Natural killer cell (primary cell): ENCODE measurements at regions not wholly inside any gene's neighbourhood (a gene's known extent, or its start where the extent isn't known, plus 50 kb on each side); places are given as distances from the start of the nearest gene placed in this dataset.

Experiments
- ATAC-seq, 3 donors: fragments of 150-1000 bp in 2 of 3; fragments of 200-7000 bp in 1 of 3; cut with Tn5 transposase; 1 replicate in 1 of 3; 2 replicates in 2 of 3; pipeline ENCODE4 v1.10.0; 2021; ENCODE audit warnings: mild to moderate bottlenecking in 2 of 3, moderate library complexity in 2 of 3
- DNase-seq, 2 donors: peaks; one replicate each; pipeline versions ENCODE4 v3.0.0 to v3.0.0-alpha.2; 2013 to 2021; ENCODE audit warnings: mixed read lengths in 1 of 2
- H3K27ac ChIP-seq: one replicate; pipeline ENCODE4 v1.5.1; 2013; ENCODE audit warnings: mild to moderate bottlenecking, low read length
- H3K27me3 ChIP-seq: one replicate; pipeline ENCODE4 v1.6.1; 2013; ENCODE audit warnings: low read length; ENCODE audit not compliant: control insufficient read depth, insufficient read depth
- H3K36me3 ChIP-seq: one replicate; pipeline ENCODE4 v1.6.1; 2013; ENCODE audit warnings: low read length; ENCODE audit not compliant: control insufficient read depth, insufficient read depth
- H3K4me1 ChIP-seq: one replicate; pipeline ENCODE4 v1.6.1; 2013; ENCODE audit warnings: low read length; ENCODE audit not compliant: control insufficient read depth, insufficient read depth
- H3K4me3 ChIP-seq: one replicate; pipeline ENCODE4 v1.5.1; 2013; ENCODE audit warnings: low read length
- H3K9me3 ChIP-seq: one replicate; pipeline ENCODE4 v1.6.1; 2013; ENCODE audit warnings: low read length; ENCODE audit not compliant: control insufficient read depth, insufficient read depth
- H3K27ac Mint-ChIP-seq, 2 donors: one replicate each; pipeline ENCODE4 v1.8.0; 2022; ENCODE audit warnings: mild to moderate bottlenecking in 2 of 2, mixed read lengths in 2 of 2, moderate library complexity in 1 of 2
- H3K27me3 Mint-ChIP-seq, 2 donors: one replicate each; pipeline ENCODE4 v1.8.0; 2022; ENCODE audit warnings: low read depth in 2 of 2, mixed read lengths in 2 of 2
- H3K36me3 Mint-ChIP-seq: one replicate; pipeline ENCODE4 v1.8.0; 2022; ENCODE audit warnings: mixed read lengths
- H3K4me1 Mint-ChIP-seq, 2 donors: one replicate each; pipeline ENCODE4 v1.8.0; 2022; ENCODE audit warnings: mixed read lengths in 2 of 2
- H3K4me3 Mint-ChIP-seq: one replicate; pipeline ENCODE4 v1.8.0; 2022; ENCODE audit warnings: mild to moderate bottlenecking, moderate library complexity, mixed read lengths
- H3K9me3 Mint-ChIP-seq, 2 donors: one replicate each; pipeline ENCODE4 v1.8.0; 2022; ENCODE audit warnings: mixed read lengths in 2 of 2
- CTCF ChIP-seq: fragments of 200-600 bp; IDR thresholded peaks from one replicate; pipeline ENCODE4 v1.8.0; 2022; ENCODE audit warnings: antibody characterized with exemption
- WGBS: methylation state at CpG from one replicate; pipeline ENCODE4 v1.1.7; 2013; ENCODE audit warnings: missing lambda C conversion rate; ENCODE audit not compliant: insufficient coverage; 5-methylcytosine and 5-hydroxymethylcytosine counted together
- intact Hi-C: fragments of 100-400 bp; cut with micrococcal nuclease; formaldehyde crosslinking; loops from one replicate; pipeline ENCODE4 v1.14.2; 2022

- Mint-ChIP-seq H3K9me3 (peaks cover 2 to 3% of the 10 kb centered on the region in 2 donors), H3K4me3 (no peak overlapping the region), H3K27me3 (no peaks in the 10 kb centered on the region), H3K36me3 (no peaks in the 10 kb centered on the region), H3K27ac (no peak overlapping the region), H3K4me1 (no peaks in the 10 kb centered on the region)
- no peak for ATAC-seq
- Histone ChIP-seq H3K27ac (no peak overlapping the region), H3K9me3 (no peaks in the 10 kb centered on the region), H3K27me3 (no peaks in the 10 kb centered on the region), H3K4me1 (no peaks in the 10 kb centered on the region), H3K4me3 (no peak overlapping the region), H3K36me3 (no peaks in the 10 kb centered on the region)
- whole genome bisulfite sequencing = 89% methylated on average over 2 of the region's 3 CpGs
- DNase-seq = no peak
- intact Hi-C loops = no loop called here
- no peak for TF ChIP-seq CTCF
These were observed 325.0 kb downstream of the PDHA2 start for GRCh38 chr4:96164814-96165351.

- H3K9me3 ChIP-seq = no peaks in the 10 kb centered on the region
- H3K27me3 Mint-ChIP-seq = no peaks in the 10 kb centered on the region
- no peaks in the 10 kb centered on the region for H3K27me3 ChIP-seq
- H3K4me3 Mint-ChIP-seq = no peak overlapping the region
- no peaks in the 10 kb centered on the region for H3K4me1 ChIP-seq
- H3K4me1 Mint-ChIP-seq = no peaks in the 10 kb centered on the region
- intact Hi-C loops = no loop called here
- no peak overlapping the region for H3K4me3 ChIP-seq
- H3K9me3 Mint-ChIP-seq = peaks cover 0 to 5% of the 10 kb centered on the region in 2 donors
- no peaks in the 10 kb centered on the region for H3K36me3 ChIP-seq
- TF ChIP-seq CTCF = no peak
- no peaks in the 10 kb centered on the region for H3K36me3 Mint-ChIP-seq
- no peak overlapping the region for H3K27ac Mint-ChIP-seq
- ATAC-seq (no peak), DNase-seq (no peak)
- H3K27ac ChIP-seq = no peak overlapping the region
These were observed 326.9 kb downstream of the PDHA2 start for GRCh38 chr4:96166806-96167205.

- no peak overlapping the region for H3K27ac Mint-ChIP-seq
- peaks cover 3 to 5% of the 10 kb centered on the region in 2 donors for H3K9me3 Mint-ChIP-seq
- no peaks in the 10 kb centered on the region for H3K27me3 Mint-ChIP-seq
- DNase-seq (no peak), ATAC-seq (no peak)
- Histone ChIP-seq H3K36me3 (no peaks in the 10 kb centered on the region), H3K27me3 (no peaks in the 10 kb centered on the region), H3K4me3 (no peak overlapping the region), H3K9me3 (no peaks in the 10 kb centered on the region), H3K27ac (no peak overlapping the region), H3K4me1 (no peaks in the 10 kb centered on the region)
- WGBS = 97% methylated on average over 14 of the region's 14 CpGs
- H3K4me1 Mint-ChIP-seq = no peaks in the 10 kb centered on the region
- H3K36me3 Mint-ChIP-seq = no peaks in the 10 kb centered on the region
- TF ChIP-seq CTCF = no peak
- H3K4me3 Mint-ChIP-seq = no peak overlapping the region
- intact Hi-C loops = no loop called here
These were observed 330.3 kb downstream of the PDHA2 start for GRCh38 chr4:96170198-96170597.

GRCh38 chr4:96173756-96174155 lies 333.9 kb downstream of the PDHA2 start:
- Mint-ChIP-seq H3K27ac (no peak overlapping the region), H3K4me3 (no peak overlapping the region), H3K36me3 (no peaks in the 10 kb centered on the region), H3K4me1 (no peaks in the 10 kb centered on the region), H3K9me3 (peaks cover 3 to 5% of the 10 kb centered on the region in 2 donors), H3K27me3 (no peaks in the 10 kb centered on the region)
- WGBS = no CpG with 5 or more reads among the region's 3 CpGs
- no peak for DNase-seq
- Histone ChIP-seq H3K9me3 (no peaks in the 10 kb centered on the region), H3K4me3 (no peak overlapping the region), H3K4me1 (no peaks in the 10 kb centered on the region), H3K27me3 (no peaks in the 10 kb centered on the region), H3K36me3 (no peaks in the 10 kb centered on the region), H3K27ac (no peak overlapping the region)
- ATAC-seq = no peak
- intact Hi-C loops = no loop called here
- TF ChIP-seq CTCF = no peak
